ENCODE measurements at regions not wholly inside any gene's neighbourhood (a gene's known extent, or its start where the extent isn't known, plus 50 kb on each side); places are given as distances from the start of the nearest gene placed in this dataset.

DNA sequence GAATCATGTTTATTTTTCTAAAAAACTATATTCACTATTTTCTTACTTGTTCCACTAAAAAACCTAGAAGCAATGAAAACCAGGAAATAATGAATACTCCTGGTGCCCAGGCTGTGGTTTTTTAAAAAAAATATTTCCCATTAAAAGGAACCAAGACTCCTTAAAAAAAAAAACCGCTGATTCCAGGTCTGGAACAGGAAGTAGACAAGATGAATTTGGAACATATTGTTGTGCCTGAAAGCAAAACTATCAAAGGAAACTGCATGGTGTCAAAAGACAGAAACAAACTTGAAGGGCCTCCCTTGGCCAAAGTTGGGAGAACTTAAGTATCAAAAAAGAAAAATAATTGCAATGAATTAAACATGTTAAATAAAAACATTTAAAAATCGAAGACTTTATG, 245.3 kb upstream of the P2RY1 start:
- TF ChIP-seq GABPA (IDR thresholded peaks at IDR 0.05; ENCODE audit: low read depth) (no peak), CEBPB (IDR thresholded peaks at IDR 0.05; ENCODE audit: borderline replicate concordance in 1 of 2, low read depth in 2 of 2, low read length in 2 of 2) (no peak), SMC3 (IDR thresholded peaks at IDR 0.05; ENCODE audit: borderline replicate concordance, low read length) (no peak)
